Activated T-cell treated with anti-CD3 and anti-CD28 coated beads for 4 hours (primary cell): ENCODE measurements at regions not wholly inside any gene's neighbourhood (a gene's known extent, or its start where the extent isn't known, plus 50 kb on each side); places are given as distances from the start of the nearest gene placed in this dataset.
A peak's percentile ranks its signal among the peaks of the same experiment; 100 is the strongest.

ENCODE experiments used
- DNase-seq: peaks from one replicate; pipeline ENCODE4 v3.0.0-alpha.2; 2020

DNA sequence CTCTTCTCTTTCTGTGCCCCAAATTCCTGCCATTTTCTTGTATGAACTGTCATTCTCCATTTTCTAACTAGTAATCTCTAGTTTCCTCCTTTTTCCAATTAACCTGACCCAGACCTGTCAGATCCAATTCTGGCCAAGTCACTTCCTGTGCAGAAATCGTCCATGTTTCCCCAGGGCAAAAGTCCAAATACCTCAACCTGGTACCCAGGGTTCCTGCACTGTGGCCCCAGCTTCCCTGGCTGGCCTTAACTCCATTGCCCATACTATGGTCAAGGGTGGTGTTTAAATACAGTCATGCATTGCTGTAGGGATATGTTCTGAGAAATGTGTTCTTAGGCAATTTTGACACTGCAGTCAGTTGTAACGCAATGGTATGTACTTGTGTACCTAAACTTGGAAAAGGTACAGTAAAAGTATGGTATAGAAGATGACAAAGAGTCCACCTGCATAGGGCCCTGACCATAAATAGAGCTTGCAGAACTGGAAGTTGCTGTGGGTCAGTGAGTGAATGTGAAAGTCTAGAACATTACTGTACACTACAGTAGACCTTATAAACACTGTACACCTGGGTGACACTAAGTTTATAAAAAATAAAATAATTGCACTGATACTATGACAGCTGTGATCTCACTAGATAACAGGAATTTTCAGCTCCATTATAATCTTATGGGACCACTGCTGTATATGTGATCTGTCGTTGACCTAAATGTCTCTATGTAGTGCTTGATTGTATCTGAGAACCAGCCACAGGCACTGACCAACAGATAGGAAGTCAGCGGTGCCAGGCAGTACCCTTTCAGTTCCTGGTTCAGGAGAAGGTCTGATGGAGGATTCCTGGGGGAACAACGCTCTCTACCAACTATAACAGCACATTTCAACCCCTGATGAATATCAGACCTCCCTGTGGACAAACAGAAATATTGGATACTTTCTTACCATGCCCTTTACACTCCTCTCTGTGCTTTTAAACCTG lies 336.1 kb upstream of the PROK2 start:
- DNase-seq: no peak

DNA sequence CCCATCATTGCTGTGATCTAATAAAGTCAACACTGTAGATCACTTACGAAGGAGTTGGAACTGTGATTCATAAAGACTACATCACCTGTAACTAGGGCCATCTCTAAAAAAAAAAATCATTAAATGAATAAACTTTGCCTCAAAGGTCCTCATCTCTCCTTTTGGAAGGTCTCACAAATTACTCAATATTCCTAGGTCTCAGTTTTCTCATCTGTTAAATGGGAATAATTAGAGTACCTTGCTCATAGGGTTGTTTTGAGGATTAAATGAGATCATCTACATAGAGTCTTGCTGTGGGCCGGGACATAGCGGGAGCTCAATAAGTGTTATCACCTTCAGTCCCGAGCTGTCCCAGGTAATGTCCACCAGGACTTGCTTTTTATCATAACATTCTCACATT lies 335.1 kb upstream of the PROK2 start:
- no peak for DNase-seq

DNA sequence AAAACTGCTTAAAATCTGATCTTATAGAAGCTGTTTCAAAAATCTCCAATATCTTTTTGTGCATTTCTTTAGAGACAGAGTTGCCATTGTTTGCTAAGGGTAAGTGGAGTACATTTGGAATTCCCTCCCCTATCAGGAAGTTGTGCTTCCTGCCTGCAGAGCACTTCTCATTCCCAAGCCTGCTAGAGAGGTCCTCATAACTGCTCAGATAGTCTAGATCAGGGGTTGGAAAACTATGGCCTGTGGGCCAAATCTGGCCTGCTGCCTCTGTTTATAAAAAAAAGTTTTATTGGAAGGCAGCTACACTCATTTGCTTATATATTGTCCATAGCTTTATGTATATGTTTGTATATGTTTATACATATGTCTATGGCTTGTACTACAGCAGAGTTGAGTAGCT lies 333.7 kb upstream of the PROK2 start:
- no peak for DNase-seq

DNA sequence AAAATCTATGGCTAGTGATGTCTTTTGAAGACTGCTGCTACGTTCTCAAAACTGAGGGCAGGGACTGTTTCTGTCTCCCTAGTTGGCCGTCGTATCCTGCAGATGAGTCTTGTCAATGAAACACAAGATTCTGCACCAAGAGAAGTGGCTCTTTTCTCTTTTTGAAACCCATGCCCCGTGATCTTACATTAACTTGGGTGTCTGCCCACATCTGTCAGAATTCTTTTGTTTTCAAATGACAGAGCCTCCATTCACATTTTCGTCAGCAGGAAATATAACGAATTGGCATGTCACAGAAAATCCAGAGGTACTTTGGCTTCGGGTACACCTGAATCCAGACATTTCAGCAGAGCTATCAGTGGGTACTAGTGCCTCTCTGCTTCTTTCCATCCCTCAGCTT lies 331.3 kb upstream of the PROK2 start:
- no peak for DNase-seq

DNA sequence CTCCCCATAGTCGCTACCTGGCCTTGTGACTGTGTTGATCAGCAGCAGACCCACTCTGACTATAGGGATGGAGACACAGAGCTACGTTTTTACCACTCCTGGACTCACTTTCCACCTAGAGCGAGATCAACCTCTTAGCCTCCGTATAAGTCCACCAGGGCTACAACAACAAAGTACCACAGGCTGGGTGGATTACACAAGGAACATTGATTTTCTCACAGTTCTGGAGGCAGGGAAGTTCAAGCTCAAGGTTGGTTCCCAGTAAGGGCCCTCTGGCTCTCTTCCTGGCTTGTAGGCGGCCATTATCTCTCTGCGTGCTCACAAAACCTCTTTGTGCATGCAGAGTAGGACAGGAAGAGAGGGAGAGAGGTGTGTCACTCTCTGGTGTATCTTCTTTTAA lies 330.4 kb upstream of the PROK2 start:
- no peak for DNase-seq

DNA sequence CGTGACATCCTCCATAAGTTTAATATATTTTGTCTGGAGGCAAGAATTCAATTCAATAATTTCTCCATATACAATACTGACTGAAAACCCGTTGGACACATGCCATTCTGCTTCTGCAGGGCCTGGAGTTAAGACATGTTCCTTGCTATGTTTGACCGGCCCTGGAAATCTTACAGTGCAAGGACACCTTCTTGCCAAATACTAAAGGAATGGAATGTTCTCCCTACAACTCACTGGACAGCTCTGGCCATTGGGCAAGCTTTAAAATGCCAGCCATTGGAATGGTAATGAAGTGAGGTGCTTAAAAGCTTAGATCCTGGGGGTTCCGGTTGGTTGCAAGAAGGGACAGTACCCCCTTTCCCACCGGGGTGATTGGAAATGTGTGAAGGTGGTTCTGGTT lies 329.8 kb upstream of the PROK2 start:
- no peak for DNase-seq

DNA sequence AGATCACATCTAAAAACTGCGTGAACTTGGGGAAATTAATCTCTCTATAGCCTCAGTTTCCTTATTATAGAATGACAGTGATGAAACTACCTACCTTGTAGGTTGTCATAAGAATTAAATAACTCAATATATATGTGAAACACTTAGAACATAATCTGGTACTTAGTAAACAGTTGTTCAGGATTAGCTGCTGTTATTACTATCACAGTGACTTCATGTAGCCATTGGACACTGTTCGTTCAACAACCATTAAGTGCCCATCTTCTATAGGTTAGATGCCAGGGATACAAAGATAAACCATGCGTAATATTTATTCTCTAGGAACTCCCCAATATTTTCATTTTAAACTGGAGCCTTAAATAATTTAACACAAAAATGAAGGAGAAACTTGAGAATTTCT lies 329.0 kb upstream of the PROK2 start:
- DNase-seq: no peak

DNA sequence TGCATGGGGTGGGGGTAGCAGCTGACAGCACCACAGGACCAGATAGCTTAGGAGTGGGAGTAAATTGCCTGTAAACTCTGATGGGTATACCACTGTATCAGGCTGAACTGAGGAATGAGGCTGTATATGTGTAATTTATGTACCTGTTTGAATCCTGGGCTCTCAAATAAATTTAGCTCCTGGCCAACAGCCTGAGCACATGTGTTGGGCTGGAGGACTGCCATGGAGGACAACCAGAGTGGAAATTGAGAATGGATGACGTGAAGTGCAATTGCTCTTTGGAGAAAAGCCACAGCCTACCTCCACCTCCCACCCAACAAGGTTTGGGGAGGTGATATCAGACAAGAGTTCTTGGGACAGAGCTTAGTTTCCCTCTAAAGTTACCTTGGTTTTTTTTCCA lies 328.6 kb upstream of the PROK2 start:
- DNase-seq: no peak

DNA sequence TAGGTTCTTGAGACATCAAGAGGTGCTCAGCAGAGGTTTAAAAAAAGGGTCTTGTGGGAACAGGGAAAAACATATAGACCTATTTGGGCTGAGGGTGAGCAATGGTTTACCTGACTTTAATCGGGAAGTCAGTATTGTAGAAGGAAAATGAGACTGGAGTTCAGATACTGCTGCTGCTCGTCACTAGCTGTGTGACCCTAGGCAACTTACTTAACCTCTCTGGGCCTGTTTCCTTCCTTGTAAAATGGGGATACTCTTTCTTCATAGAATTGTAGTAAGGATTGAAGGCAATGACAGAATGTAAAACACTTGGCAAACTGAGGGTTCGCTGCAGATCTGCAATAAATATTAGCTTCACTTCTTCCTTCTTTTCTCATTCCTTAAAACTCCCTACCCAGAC lies 327.5 kb upstream of the PROK2 start:
- no peak for DNase-seq

DNA sequence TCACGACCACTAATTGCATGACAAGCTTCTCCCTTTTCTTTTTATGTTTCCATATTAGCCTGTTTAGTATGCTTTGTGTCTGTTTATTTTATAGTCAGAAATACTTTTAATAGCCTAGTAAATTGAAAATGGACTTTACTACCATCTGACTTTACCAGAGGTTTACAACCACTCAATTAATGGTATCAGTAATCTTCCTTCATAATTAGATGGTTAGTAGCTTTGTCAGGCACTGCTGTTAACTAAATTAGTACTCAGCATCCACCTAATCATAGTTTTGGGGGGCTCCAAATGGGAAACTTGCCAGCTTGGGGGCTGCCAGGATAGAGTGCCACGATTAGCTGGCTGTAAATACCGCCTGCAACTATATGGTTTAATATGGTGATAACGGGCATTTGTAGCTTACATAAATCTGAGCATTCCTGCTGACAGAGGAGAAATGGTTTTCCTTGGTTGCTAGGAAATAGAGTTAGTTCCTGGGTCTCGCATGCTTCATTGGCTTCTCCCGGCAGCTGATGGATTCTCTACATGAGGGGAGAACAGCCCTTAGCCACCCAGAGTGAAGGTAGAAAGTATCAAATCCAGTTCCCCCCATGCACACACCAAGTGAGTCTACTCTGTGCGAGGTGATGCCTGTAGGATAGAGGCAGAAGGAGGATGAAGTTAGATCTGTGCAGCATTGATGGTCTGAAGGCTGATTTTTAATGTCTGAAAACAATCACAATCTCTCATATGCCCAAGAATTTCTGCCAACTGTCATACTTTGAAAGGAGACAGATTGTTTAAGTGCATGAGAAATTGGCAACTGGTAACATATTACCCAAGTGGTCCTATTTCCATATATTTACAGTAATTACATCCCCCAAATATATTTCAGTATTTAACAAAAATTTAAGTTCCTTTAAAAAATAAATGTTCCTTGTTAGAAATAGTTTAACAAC lies 326.6 kb upstream of the PROK2 start:
- no peak for DNase-seq

DNA sequence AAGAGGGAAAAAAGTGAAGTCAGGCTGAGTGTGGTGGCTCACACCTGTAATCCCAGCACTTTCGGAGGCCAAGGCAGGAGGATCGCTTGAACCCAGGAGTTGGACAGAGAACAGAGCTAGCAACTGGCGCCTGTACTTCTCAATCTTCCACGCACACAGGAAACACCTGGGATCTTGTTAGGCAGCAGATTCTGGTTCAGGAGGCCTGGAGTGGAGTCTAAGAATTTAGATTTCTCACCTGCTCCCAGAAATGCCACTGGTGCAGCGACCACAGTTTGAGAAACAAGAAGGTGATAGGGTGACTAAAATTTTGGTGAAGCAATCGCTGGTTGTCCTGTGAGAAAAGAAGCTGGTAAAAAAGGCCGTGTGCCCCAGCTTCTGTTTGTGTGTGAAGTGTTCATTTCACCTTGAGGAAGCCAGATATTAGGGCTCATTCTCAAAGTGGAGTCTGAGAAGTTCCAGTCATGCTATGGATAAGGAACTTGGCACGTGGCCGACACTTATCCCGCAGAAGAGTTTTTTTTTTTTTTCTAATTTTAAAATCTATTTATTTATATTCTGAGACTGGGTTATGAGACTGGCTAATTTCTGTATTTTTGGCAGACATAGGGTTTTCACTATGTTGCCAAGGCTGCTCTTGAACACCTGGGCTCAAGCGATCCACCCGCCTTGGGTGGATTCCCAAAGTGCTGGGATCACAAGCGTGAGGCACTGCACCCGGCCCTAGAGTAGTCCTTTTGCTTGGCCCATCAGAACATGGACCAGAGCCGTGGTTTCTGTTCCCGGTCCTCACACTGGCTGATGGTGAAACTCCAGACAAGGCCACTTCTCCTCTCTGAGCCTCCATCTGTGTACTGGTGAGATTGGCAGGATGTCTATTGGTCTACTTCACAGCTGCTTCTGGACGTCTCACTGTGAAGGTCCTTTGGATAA lies 324.6 kb upstream of the PROK2 start:
- no peak for DNase-seq

DNA sequence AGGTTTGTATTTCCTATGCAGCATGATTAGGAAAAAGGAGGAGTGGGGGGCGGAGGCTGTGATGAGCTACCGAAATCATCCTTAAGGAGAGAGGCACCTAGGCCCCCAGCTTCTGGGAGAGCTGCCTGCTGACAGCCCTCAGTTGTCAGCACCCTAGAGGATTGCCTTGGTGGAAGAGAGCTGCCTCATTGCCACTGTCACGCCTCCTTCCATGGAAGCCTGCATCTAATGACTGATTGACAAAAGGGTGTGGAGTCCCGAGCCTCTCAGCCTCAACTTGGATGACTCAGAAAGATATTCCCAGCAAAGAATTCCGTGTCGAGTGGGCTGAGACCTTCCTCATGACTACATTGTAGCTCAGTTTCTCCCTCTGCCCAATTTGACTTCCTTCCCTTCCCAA lies 320.4 kb upstream of the PROK2 start:
- no peak for DNase-seq

DNA sequence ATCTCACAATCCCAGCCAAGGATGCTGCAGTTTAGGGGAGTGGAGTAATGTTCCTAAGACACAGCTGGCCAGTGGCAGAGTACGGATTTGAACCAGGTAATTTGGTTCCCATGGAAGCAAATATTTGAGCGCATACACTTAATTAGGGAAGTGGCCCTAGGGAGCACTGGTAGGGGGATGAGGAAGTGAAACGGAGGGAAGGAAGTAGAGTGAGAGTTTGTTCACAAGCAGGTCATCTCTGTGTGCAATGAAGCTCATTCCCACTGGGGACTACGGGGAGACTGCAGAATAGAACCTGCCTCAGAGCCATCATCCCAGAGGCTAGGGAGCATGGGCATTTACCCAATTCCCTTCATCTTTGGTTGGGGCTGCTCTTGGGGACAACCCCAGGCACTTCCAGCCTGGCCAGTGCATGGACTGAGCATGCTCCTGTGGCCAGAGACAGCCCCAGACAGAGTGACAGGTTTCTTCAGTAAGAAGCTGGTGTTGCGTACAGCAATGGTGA lies 317.2 kb upstream of the PROK2 start:
- no peak for DNase-seq

DNA sequence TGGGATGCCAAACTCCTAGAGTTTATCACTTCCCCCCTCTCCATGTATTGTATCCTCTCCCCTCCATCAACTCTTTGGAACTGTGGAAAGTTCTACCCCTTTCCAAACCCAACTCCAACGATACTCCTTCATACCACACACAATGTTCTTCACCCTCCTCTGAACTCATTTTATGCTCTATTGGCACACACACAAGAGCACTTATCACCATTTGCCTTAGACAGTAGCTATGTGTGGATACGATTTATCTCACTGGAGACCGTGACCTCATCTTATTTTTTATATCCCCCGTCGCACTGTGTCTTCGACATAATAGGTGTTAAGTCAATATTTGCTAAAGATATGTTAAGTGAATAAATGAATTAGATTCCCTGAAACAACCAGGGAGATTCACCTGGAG lies 316.5 kb upstream of the PROK2 start:
- DNase-seq: no peak

DNA sequence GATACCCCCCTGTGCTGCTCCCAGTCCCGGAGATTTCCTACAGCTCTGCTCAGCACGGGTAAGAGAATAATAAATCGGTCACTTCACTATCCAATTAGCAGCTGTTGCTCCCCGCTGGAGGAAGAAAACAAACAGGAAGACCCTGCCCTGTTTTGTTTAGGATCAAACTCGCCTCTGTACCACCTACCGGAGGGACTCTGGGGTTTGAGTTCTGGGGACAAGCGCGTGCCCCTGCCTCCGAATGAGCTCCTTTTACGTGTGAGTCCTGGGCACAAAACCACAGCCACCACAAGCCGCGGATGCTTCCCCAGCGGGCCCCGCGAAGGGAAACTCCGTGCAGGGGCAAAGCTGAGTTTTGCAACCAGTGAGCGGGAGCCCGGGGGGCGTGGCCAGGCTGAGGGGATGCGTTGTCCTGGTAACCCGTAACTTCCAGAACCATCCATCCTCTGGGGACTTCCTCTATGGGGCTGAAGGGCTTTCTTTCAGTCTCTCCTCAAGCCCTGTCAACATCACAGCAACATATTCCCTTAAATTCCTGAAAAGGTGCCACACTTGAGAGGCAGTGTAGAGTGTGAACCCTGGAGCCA lies 315.7 kb upstream of the PROK2 start:
- peak; percentile 70 for DNase-seq

DNA sequence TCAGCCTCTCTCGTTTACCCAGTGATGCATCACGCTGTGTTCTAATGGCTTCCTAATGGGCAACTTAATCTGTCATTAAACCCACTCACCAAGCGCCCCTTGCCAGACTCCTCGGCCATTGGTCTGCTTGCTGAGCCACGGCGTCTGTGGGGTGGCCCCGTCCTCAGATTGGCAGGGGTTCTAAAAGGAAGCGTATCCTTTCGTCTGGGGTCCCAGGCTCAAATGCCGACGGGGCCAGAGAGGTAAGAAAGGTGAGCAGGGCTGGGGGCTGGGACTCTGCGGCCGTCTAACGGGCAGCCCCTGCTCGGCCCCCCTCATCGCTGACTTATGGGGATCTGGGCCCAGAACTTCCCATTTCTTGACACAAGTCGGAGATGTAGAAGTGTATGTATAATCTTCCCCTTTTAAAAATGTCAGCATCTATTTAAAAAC lies 315.1 kb upstream of the PROK2 start:
- no peak for DNase-seq

DNA sequence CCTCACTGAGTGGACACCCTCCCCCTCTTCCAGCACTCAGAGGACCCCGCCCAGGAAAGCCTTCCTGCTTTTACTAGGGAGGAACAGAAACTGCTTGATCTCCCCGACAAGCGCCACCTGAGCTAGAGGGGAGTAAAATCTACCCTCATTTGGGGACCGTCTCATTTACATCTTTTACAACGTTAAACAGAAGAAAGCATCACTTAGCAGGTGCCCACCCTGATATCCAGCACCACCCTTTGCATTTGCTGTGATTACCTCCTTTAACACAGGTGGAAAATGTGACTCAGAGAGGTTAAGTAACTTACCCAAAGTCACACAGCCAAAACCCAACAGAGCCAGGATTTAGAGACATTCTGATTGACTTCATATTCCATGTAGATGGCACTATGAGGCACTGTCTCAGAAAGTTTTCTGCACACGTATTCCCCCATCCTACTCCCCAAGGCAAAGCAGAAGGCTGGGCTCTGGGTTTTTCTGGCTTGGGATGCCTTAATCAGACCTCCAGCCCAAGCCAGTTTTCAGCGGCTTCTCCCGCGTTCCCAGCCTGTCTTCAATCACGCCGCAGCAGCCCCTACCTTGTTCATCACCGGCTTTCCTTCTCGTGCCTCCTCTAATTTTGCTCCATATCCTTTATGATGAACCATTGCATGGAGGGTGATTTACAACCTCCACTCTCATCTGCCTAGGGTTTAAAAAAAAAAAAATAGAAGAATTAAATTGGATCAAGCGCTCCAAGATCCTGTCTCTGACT lies 314.6 kb upstream of the PROK2 start:
- DNase-seq: no peak

DNA sequence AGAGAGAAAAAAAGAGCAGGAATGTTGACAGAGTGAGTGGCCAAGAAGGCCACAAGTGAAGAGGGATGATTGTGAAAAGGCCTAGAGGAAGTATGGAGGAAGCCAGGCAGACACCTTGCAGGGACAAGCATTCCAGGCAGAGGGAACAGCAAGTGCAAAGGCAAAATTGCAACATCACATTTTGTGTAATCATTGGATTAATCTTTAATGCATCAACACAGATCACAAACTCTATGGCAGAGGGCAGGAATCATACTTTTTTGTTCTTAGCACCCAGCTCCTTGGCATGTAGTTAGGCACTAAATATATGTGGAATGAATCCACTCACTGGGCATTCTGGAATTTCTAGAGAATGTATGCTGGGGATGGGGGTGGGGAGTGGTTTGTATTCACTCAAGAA lies 312.1 kb upstream of the PROK2 start:
- DNase-seq: no peak

DNA sequence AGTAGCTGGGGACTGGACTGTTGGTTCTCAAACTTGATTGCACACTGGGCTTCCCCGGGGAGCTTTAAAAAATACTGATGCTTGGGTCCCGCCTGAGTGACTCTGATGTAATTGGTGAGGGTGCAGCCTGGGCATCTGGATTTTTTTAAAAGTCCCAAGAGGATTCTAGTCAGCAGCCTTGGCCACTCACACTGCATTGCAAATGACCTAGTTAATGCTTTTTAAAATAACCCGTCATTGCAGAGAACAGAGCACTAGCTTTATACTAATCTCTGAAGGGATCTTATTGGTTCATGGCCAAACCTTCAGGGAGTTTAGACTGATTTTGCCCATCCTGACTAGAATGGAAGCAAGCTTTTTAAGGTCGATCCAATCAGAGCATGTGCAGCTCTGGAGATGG lies 310.6 kb upstream of the PROK2 start:
- no peak for DNase-seq

DNA sequence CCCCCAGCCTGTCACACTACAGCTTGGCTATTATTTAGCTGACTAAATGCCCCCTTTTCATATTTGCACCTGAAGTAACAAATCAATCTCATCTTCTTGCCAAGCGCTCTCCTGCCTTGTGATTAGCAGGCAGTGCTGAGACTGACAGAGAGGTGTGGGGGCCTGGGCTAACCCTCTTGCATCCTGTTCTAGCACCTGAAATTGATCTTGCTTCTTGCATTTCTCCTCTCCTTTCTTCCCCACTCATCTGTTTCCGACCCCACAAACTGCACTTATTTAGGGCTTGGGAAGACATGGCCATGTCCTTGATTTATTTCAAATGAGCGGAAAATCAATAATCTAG lies 309.0 kb upstream of the PROK2 start:
- DNase-seq: no peak

DNA sequence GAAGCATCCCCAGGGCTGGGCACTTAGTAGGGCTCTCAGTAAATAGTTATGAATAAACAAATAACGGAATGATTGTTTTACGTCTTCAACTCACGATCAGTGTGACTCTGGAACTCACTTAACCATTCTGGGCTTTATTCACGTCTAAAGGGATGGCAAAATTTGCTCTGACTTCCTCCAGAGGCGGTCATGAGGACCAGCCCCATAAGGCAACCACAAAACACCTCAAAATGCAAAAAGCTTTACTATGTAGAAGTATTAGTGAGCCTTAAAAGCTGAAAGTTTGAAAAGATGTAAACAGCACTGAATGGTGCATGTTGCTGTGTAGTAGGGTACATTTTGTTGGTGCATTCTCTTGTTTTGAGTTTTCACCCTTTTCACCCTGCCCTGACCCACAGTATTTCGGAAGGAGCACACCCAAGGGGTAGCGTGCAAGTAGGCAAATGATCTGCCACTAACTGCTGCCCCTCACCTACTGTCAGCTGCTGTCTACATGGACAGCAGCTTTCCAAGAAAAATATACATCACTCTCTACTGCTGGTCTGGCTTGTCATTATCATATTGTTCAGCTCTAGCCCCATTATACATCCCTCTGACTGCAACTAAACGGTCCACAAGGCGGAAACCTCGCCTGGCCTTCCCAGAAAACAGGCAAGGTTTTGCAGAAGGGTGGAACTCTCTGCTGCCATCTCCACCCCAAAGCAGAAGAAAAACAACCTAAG lies 308.5 kb upstream of the PROK2 start:
- no peak for DNase-seq
